B cell (primary cell): ENCODE measurements at regions not wholly inside any gene's neighbourhood (a gene's known extent, or its start where the extent isn't known, plus 50 kb on each side); places are given as distances from the start of the nearest gene placed in this dataset.

Experiments
- ATAC-seq: fragments of 200-7000 bp; cut with Tn5 transposase; one replicate; pipeline ENCODE4 v1.10.0; 2021; ENCODE audit warnings: low read depth, mild to moderate bottlenecking, moderate number of reproducible peaks, moderate library complexity
- CTCF ChIA-PET: fragments of 350-600 bp; sonication (Branson Sonifier 250); formaldehyde crosslinking; loops from one replicate; lab custom pipeline; 2021; ENCODE audit warnings: antibody characterized with exemption, inconsistent platforms; lab: Charles Lee
- POLR2A ChIA-PET: fragments of 350-600 bp; sonication (Branson Sonifier 250); formaldehyde crosslinking; loops from one replicate; lab custom pipeline; 2021; ENCODE audit warnings: antibody characterized with exemption; lab: Charles Lee
- DNase-seq: peaks from one replicate; pipeline ENCODE4 v3.0.0; 2013
- H2AFZ ChIP-seq: 2 replicates; pipeline ENCODE4 v1.6.1; 2012; ENCODE audit warnings: mild to moderate bottlenecking, low read depth, low read length; ENCODE audit not compliant: insufficient read depth, poor library complexity, severe bottlenecking
- H3K27ac ChIP-seq, 2 donors: 1 replicate in 1 of 2; 2 replicates in 1 of 2; pipeline ENCODE4 v1.5.1; 2012 to 2013; ENCODE audit warnings: low read length in 2 of 2, mild to moderate bottlenecking in 2 of 2, moderate library complexity in 1 of 2
- H3K27me3 ChIP-seq, 4 experiments: fragments of 200-600 bp in 1 of 4; sonication (generic) in 1 of 4; replicated peaks in 1 of 4; 1 replicate in 2 of 4; 2 replicates in 2 of 4; pipeline versions ENCODE4 v1.6.1 to v1.7.0; 2013 to 2016; ENCODE audit warnings: low read length in 3 of 4, mild to moderate bottlenecking in 2 of 4, mixed read lengths in 1 of 4, moderate library complexity in 1 of 4; ENCODE audit not compliant: insufficient read depth in 4 of 4, control insufficient read depth in 3 of 4; ENCODE audit errors: control extremely low read depth in 1 of 4
- H3K36me3 ChIP-seq, 2 experiments: replicated peaks in 1 of 2; 1 replicate in 1 of 2; 2 replicates in 1 of 2; pipeline versions ENCODE4 v1.6.1 to v1.7.1; 2013; ENCODE audit warnings: low read length in 1 of 2; ENCODE audit not compliant: insufficient read depth in 2 of 2, control insufficient read depth in 1 of 2; ENCODE audit errors: control extremely low read depth in 1 of 2, extremely low read depth in 1 of 2
- H3K4me1 ChIP-seq, 2 donors: fragments of 200-600 bp in 1 of 2; sonication (generic) in 1 of 2; 1 replicate in 1 of 2; 2 replicates in 1 of 2; pipeline versions ENCODE4 v1.5.1 to v1.6.1; 2013 to 2017; ENCODE audit warnings: low read length in 2 of 2; ENCODE audit not compliant: control insufficient read depth in 2 of 2, insufficient read depth in 2 of 2
- H3K4me2 ChIP-seq: replicated peaks from 2 replicates; pipeline ENCODE3; 2012; ENCODE audit warnings: mild to moderate bottlenecking, low read depth, low read length; ENCODE audit not compliant: poor library complexity, severe bottlenecking
- H3K4me3 ChIP-seq, 5 experiments: fragments of 200-600 bp in 1 of 5; sonication (generic) in 1 of 5; 1 replicate in 3 of 5; 2 replicates in 2 of 5; pipeline versions ENCODE4 v1.5.1 to v1.7.0; 2011 to 2016; ENCODE audit warnings: low read length in 4 of 5, mild to moderate bottlenecking in 4 of 5, low read depth in 2 of 5, control low read depth in 1 of 5, moderate library complexity in 1 of 5; ENCODE audit not compliant: insufficient read depth in 1 of 5; ENCODE audit errors: control extremely low read depth in 1 of 5, extremely low read depth in 1 of 5
- H3K79me2 ChIP-seq: fragments of 200-600 bp; sonication (generic); one replicate; pipeline ENCODE4 v1.6.0; 2016; ENCODE audit warnings: low read length; ENCODE audit not compliant: control insufficient read depth, insufficient read depth
- H3K9ac ChIP-seq: fragments of 200-600 bp; sonication (generic); 2 replicates; pipeline ENCODE4 v1.6.1; 2017; ENCODE audit warnings: mild to moderate bottlenecking, low read length, moderate library complexity
- H3K9me3 ChIP-seq, 3 donors: one replicate each; pipeline versions ENCODE4 v1.6.1 to v1.7.1; 2013; ENCODE audit warnings: low read length in 2 of 3; ENCODE audit not compliant: control insufficient read depth in 2 of 3, insufficient read depth in 1 of 3; ENCODE audit errors: control extremely low read depth in 1 of 3
- H4K20me1 ChIP-seq: 2 replicates; pipeline ENCODE4 v1.6.0; 2012; ENCODE audit warnings: mild to moderate bottlenecking, low read length; ENCODE audit not compliant: insufficient read depth, control insufficient read depth, poor library complexity, severe bottlenecking
- H3K27ac Mint-ChIP-seq: one replicate; pipeline ENCODE4 v1.8.0; 2021; ENCODE audit warnings: mixed read lengths
- H3K27me3 Mint-ChIP-seq: one replicate; pipeline ENCODE4 v1.8.0; 2021; ENCODE audit warnings: mixed read lengths
- H3K4me1 Mint-ChIP-seq: one replicate; pipeline ENCODE4 v1.8.0; 2021; ENCODE audit warnings: mixed read lengths
- H3K4me3 Mint-ChIP-seq: one replicate; pipeline ENCODE4 v1.8.0; 2021; ENCODE audit warnings: mixed read lengths
- H3K9me3 Mint-ChIP-seq: one replicate; pipeline ENCODE4 v1.8.0; 2022; ENCODE audit warnings: mixed read lengths; ENCODE audit not compliant: insufficient read depth
- CTCF ChIP-seq: fragments of 200-600 bp; IDR thresholded peaks from one replicate; pipeline ENCODE4 v1.8.0; 2022; ENCODE audit warnings: antibody characterized with exemption, mild to moderate bottlenecking
- EZH2 ChIP-seq: IDR thresholded peaks from 2 replicates; pipeline ENCODE4 v1.6.1; 2012; ENCODE audit warnings: borderline replicate concordance, low read depth, mild to moderate bottlenecking, moderate library complexity, low read length; ENCODE audit not compliant: insufficient read depth, poor library complexity, severe bottlenecking
- WGBS: methylation state at CpG from one replicate; pipeline ENCODE4 v1.1.5; 2013; ENCODE audit warnings: missing lambda C conversion rate; ENCODE audit not compliant: insufficient coverage; 5-methylcytosine and 5-hydroxymethylcytosine counted together
- intact Hi-C: fragments of 100-400 bp; cut with micrococcal nuclease; formaldehyde crosslinking; loops from one replicate; pipeline ENCODE4 v1.10.0; 2022

- H3K9me3 ChIP-seq: no peaks in the 10 kb centered on the region
- H3K27ac ChIP-seq: no peak overlapping the region
- H3K27me3 ChIP-seq: no peaks in the 10 kb centered on the region
- H3K9ac ChIP-seq: no peak overlapping the region
- no peaks in the 10 kb centered on the region for H3K4me1 ChIP-seq
- H4K20me1 ChIP-seq: no peaks in the 10 kb centered on the region
- Mint-ChIP-seq H3K27me3 (no peaks in the 10 kb centered on the region), H3K4me3 (no peak overlapping the region), H3K27ac (no peak overlapping the region), H3K4me1 (no peaks in the 10 kb centered on the region), H3K9me3 (peaks cover 2% of the 10 kb centered on the region)
- no peak overlapping the region for H3K4me2 ChIP-seq
- ChIA-PET CTCF (no interaction called here), POLR2A (no interaction called here)
- no peak overlapping the region for H2AFZ ChIP-seq
- ATAC-seq: no peak
- no peak for TF ChIP-seq EZH2
- no peak for TF ChIP-seq CTCF
- WGBS: 100% methylated on average over 1 of the region's 5 CpGs
- DNase-seq: no peak
- H3K79me2 ChIP-seq: no peaks in the 10 kb centered on the region
- H3K36me3 ChIP-seq: no peaks in the 10 kb centered on the region
- no peak overlapping the region for H3K4me3 ChIP-seq
- intact Hi-C loops: no loop called here
These were observed 167.9 kb upstream of the ZFHX3 start for GRCh38 chr16:73215678-73216377.

DNA sequence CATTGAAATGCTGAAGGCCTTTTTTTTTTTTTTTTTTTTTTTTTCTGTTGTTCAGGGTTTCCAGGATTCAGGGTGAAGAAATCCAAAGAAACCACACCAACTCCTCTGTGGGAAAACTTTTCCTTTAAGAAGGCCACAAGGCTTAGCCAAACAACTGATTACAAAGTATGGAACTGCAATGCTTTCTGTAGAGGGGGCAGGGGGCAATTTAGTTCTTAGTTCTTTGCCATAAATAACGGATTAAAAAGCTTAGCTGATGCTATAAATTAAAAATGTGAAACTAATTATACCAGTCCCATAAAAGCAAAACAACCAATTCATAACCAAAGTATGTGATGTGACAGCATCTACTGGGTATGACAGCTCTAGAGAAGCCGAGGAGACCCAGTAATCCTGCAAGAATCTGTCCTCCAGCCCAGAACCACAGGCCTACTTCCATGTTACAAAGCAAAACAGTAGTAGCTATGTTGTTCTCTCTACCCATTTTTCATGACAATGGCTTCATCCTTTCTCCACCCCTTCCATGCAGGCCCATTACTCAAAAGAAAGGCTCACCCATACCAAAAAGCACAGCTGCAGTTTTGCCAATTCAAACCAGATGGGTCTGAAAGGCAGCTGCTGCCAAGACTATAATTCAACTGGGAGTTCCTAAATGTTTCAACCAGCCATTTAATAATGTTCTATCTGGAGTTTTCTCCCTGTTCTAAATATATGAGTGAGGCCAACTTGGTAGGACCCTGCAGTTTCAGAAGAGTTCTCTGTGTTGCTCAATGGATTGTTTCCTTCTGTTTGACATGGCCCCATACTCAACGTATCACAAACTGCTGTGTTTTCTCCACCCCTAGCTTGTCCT, 167.1 kb upstream of the ZFHX3 start:
- ChIA-PET POLR2A (no interaction called here), CTCF (no interaction called here)
- intact Hi-C loops: no loop called here
- Histone ChIP-seq H3K4me3 (no peak overlapping the region), H2AFZ (no peak overlapping the region), H3K9ac (no peak overlapping the region), H3K4me2 (no peak overlapping the region), H3K36me3 (no peaks in the 10 kb centered on the region), H3K27ac (no peak overlapping the region), H3K4me1 (no peaks in the 10 kb centered on the region), H3K79me2 (no peaks in the 10 kb centered on the region), H4K20me1 (no peaks in the 10 kb centered on the region), H3K27me3 (no peaks in the 10 kb centered on the region), H3K9me3 (no peaks in the 10 kb centered on the region)
- H3K27me3 Mint-ChIP-seq: no peaks in the 10 kb centered on the region
- H3K27ac Mint-ChIP-seq: no peak overlapping the region
- DNase-seq (no peak), ATAC-seq (no peak)
- H3K9me3 Mint-ChIP-seq: peaks cover 2% of the 10 kb centered on the region
- TF ChIP-seq CTCF (no peak), EZH2 (no peak)
- 67% methylated on average over 1 of the region's 3 CpGs for WGBS
- H3K4me3 Mint-ChIP-seq: no peak overlapping the region
- no peaks in the 10 kb centered on the region for H3K4me1 Mint-ChIP-seq
